NCI-H2029 treated with DMSO at 0.1 percent for 48 hours (cell line): ENCODE measurements at regions not wholly inside any gene's neighbourhood (a gene's known extent, or its start where the extent isn't known, plus 50 kb on each side); places are given as distances from the start of the nearest gene placed in this dataset.
A peak's percentile ranks its signal among the peaks of the same experiment; 100 is the strongest.
"Not testable (repeated sequence)": the region's sequence is repeated elsewhere in the genome, so short reads cannot be mapped to it uniquely, and the experiment has no call there.

Source experiments
- DNase-seq: peaks from one replicate; lab custom pipeline; 2025; lab: John Stamatoyannopoulos, UW

DNA sequence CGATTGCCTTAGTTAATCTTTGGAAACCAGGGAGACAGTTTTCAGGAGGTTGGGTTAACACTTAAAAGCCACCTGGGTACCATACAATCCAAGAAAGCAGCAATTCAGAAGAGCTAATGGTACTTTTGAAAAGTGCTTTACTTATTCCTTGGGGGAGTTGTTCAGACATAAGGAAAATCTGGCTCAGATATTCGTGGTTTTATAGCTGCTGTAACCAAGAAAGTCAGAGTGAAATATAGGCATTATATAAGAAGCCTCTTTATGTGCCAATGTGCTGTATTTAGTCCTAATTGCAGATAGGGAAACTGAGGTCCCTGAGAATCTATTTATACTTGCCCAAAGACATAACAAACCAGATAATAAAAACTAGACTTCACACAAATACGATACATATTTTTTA is 387.5 kb downstream of the COG6 start:
- no peak for DNase-seq

DNA sequence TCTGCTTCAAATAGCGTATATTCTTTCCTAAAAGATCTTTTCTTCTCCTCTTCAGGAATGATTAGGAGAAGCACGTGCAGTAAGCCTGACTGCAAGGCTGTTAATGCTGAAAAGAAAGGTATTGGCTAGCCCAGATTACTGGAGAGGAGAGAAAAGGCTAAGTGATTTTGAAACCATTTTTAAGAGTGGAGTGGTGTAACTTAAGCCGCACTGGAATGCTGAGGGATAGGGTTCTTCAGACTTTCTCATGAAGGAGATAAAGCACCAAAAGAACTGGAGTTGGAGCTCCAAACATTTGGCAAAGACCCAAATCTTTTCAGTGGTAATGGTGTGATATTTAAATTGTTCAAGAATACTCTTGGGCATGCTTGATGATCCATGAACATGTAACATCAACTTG is 388.3 kb downstream of the COG6 start:
- no peak for DNase-seq

DNA sequence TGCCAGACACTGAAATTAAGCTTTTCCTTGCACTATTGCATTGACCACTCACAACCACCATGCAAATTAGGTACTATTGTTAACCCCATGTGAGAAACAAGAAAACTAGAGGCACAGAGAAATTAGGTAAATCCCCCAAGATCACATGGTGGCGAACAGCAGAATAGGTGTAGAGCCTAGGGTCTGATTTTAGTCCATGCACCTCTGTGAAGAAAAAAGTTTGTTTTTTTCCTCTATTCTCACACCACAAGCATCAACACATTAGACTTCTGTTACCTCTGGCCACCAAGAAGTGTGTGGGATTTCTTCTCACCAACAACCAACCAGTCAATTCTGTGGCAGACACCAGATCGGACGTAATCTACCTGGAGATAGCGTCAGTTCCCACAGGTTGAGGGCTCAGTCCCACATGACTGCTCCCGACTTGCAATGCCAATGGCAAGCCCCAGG is 391.9 kb downstream of the COG6 start:
- no peak for DNase-seq

DNA sequence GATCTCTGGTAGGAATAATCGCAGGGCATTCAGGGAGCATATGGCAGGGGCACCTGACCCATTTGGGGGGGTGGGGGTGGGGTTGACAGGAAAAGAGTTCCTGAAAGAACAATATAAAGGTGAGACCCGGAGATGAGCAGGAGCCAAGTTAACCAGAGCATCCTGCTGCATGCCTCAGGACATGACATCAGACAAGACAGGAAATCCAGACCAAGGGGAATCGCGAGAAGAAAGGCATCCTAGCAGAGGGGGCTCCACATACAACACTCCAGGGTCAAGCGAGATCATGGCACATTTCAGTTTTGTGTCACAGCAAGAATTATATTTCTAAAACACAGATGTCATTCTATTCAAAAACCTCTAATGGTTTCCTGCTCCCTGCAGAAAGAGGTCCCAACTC is 393.1 kb downstream of the COG6 start:
- DNase-seq = no peak

DNA sequence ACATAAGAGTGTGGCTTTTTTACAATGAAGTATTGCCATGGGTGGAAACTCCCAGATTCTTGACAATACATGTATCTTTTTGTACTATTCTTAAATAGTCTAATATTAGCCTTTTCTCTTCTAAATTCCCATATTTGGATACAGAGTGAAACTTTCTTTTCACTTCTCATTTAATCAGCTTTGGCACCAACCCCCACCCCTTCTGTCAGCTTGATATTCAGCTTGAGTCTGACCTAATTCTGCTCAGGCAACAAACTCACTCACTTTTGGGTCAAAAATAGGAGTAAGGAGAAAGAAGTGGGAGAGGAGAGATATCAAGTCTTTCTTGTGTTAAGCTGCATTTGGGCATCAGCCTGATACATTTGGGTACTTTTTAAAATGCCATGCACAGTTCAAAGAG is 397.5 kb downstream of the COG6 start:
- DNase-seq = no peak

DNA sequence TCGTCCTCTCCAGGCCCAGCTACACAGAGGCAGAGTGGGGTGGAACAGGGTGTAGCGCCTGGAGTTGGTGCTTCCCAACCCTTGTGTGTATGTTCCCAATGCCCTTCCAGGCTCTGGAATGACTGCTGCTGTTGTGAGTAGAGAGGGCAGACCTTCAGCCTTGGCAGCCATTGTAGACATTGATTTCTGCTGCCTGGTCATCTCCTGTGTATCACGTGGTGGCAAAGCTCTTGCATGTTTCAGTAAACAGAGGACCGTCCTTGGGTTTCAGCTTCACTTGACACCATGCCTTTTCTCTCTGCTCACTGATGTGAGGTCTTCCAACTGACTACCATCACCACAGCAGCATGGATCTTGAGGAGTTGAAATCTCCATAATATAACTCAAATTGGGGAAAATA is 397.9 kb downstream of the COG6 start:
- no peak for DNase-seq

DNA sequence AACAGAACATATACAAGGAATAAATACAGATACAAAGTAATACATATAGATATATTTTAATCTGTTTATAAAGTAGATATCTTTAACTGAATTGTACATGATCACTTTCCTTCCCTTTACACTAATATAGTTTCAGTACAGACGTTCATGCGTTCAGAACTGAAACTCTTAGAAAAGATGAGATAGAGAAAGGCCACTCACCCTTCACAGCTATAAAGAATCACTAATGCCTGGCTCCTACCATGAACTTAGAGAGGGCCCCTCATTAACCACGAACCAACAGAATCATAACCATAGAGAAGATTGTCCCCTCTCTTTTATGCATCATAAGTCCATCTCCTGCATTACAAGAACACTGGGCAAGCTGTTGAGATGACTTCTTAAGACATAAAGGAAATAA is 399.0 kb downstream of the COG6 start:
- not testable (repeated sequence) for DNase-seq

DNA sequence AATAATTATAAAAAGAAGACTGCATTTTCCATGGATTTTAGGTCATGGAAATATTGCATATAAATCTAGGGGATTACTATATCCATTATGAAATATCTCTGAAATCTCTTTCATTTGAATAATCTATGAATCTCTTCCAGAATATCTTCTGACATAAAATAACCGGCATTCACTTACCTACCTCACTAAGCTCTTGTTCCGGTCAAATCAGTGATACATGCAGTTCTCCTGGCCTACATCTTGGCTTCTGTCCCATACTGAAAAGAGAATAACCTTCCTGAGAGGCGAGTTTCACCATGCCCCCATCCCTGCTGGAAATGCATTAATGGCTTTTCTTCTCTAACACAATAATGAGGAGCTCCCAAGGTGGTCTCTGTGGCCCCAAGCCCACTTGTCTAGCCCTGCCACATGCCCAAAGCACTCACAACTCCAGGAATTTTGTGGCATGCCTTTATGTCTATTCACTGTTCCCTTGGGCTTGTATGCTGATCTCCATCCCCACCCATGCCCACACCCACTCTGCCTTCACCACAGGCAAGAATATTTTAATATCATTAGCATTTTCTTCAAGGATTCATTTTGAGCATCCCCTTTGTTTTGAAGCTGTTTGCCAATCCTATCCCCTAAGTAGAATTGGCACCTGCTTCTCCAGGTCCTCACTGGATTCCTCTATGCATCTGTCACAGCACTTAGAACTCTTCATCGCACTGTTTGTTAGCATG is 401.6 kb downstream of the COG6 start:
- DNase-seq = no peak

DNA sequence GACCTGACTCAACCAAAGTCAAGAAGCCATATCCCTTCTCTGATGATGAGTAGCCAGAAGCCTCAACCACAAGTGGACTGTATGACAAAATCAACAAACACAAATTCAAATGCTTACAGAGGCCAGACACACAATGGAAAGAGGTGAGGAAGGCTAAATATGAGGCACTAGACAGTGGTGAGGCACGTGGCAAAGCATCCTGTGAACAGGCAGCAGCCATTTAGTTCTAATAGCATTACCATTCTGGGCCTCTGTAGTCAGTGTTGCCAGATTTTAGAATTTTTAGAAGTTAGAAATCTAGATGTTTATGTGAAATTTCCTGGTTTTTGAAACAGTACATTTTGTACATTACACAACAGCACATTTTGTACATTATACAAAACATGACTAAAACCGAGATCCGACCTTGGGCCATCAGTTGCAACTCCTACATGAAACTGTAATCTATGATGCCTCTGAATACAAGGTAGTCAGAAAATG is 403.3 kb downstream of the COG6 start:
- peak; percentile 4 for DNase-seq

DNA sequence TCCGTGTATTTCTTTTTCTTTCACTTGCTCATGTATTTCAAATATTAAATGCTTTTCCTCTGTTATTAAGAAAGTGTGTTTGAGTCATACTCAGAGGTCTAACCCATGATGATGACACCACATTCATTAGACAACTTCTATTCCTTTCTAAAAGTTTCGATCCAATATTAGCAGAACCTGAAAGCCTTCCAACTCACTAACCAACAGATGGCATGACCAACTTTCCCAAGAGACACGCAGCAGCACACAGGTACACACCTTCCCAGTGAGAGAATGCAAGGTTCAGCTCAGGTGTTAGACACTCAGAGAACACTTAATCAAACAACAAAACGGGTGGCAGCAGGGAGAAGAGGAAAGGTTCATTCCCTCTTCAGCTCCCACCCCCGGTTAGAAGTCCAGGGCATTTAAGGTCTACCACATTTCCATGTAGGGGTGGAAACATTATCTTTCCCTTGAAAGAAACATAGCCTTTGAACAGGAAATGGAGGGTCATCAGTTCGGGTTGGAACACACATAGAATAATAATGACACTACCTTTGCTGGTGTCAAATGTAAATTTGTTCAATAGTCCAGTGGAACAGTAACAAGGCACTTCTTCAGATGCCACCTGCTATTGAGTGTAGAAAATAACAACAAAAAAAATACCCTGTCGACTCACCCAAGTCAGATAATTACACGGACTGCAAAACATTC is 404.2 kb downstream of the COG6 start:
- DNase-seq = no peak

DNA sequence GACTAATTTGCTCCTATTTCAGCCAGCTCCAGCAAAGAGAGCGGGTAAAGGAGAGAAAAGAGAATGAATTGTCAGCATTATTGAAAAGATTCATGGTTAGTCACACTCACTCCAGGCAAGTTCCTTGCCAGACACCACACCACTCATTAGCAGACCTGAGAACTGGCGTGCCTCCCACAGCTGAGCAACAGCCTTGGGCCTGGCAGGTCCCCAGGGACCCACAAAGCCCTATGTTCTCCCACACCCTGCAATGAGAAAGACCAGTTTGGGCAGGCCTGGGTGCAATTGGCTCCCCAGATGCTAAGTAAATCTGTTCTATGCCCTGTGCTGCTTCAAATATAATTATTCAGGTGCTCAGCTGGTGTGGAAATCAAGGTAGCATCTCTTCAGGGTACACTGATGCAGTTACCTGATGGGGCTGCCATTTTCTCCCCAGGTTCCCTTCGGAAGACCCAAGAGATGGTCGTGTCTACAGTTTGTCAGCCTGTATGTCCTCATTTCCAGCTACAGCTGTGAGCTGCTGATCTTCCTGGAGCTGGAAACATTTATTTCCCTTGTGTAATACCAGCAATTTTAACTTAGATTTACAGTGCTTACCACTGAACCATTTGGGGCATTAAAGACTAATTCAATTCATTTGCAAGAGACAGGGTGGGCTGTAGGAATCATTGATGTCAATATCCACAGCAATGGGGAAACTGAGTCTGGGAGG is 405.0 kb downstream of the COG6 start:
- DNase-seq = no peak

DNA sequence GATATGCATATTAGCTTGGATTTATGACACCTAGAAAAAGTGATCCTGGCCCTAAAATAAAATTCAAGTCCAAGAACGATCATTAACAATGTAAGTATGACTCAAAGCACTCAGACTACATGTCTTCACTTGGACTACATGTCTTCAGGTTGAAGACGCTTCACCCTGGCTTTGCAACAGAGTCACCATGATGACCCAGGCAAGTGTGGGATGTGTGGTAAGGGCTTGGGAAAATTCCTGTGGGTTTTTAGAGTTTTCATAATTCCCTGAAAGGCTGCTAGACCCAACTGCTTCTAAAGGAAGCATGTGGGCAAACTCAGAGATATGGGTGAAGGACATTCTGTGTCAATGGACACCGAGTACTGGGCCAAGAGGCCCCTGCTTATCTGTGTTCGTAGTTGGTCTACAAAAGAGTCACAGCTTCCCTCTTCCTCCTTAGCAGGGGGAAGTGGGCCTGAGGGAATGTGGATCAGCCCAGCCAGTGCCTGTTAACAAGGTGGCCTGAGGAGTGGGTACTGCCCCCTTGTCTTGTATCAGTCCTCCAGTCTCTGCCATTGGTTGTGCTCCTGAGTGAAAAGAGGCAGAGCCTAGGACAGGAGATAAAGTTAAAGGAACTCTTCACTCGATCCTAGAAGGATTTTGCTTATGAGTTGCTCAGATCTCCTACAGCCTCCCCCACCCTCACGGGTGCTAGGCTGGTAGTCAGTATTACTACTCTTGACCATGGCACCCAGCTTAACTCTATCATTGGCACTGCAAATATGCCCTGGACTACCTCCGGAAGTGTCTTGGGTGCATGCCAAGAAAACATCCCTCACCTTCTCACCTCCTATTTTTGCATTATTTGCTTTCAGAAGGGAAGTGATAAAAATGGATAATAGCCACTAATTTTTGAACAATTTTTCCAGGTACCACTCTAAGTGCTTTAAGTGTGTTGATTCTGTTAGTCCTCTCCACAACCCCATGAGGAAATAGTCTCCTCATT is 406.3 kb downstream of the COG6 start:
- no peak for DNase-seq

DNA sequence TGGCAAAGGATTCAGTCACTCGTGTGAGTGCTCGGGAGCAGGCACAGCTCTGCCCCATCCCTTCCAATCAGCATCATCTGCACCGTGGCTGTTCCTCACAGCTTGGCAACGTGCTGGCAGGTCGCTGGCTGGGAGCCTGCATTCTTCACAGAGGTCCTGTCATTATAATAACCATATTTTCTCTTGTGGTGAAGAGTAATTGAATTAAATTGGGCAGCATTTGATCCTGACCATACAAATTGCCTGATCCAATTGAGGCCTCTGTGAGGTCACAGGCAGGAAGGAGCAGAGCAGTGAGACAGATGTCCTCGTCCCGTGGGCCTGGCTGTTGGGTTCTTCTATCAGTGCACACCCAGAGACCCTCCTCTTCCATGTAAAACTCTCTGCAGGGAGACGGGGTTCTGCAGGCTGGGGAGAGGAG is 407.8 kb downstream of the COG6 start:
- no peak for DNase-seq

DNA sequence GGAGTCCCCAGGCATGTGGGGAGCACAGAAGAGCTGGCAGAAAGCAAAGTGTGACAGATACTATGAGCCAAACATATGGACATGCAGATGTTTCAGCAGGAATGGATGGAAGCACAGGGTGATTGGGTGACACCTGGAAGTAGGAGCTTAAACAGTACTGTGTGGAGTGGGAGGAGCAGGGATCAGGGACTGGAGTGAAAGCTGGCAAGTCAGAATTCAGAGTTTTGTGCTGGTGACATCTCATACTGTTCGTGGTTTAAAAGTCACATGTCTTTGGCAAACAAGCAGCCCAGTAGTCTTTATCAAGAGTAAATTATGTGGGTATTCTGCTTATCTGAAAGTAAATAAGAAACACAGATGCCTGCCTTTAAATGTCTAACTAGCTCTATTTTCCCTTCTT is 408.2 kb downstream of the COG6 start:
- no peak for DNase-seq

DNA sequence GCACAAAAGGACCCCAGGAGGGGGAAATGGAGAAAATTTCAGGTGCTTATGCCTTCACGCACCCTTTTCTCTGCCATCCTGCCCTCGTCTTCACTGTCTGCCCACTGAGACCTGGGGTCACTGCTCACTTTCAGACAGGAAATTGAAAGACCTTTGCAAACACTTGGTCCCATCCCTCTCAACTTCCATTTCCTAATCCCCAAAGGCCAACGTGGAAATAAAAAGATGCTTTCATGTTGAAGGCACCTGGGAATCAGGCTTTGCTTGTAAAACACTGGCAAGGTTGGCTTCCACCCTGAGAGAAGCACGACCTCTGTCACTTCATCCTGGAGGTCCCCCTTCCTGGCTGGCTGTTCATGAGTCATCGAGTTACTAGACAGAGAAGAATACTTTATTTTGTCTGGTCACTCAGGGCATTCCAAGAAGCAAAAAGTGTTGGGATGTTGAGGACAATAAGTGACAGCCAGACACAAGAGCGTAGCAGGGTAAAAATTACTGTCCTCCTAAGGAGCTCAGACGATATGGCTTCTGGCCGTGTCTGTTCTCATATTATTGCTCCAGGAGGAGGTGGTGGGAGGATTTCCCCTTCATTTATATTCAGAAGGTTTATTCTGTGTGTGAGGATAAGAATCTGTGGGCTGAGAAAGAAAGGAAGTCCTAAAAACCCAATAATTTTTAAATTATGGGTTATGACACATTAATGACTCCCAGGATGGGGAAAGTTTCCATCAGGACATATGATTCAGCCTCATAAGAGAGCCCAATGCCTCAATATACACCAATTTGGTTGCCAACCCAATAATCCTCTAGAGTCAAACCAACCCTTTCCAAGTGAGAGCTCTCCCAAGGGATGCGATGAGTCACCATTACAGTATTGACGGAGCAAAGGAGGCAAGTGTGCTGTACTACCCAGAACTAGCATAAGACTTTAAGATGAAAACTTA is 409.0 kb downstream of the COG6 start:
- no peak for DNase-seq

DNA sequence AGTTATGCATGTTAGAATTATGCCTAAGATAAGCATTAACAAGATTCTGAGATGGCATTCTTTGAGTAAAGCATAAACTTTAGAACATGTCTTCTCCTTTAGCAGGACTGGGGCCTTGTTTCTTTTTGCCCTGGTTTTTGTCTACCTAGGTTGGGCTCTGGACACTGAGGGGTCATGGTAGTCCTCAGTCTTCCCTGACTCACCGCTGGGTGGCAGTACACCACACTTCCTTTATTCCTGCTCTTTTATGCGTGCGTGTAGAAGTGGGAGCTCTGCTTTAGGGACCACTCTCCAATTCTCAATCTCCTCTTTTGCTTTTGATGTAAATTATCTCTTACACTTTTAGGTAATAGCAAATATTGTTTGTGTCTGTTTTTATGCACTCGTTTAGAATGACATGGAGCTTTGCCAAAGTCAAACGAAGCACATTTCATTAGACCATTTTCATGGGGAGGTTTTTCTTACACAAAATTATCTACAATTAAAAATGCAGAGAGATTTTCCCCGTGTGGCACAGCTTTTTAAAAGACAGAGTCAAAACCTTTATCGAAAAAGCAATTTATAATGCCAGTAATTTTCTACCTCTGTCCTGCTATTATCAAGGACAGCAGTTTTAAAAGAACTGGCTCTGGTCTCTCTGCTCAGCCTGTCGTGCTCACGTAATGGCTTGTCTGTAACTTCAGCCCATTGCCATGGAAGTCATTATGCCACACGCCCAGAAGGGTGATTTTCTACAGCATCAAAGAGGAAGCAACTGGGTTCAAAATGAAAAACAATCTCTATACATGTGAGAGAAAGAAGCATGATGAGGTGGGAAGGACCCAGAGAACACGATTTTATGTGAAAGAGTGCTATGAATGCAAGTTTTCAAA is 413.9 kb downstream of the COG6 start:
- peak; percentile 2 for DNase-seq

DNA sequence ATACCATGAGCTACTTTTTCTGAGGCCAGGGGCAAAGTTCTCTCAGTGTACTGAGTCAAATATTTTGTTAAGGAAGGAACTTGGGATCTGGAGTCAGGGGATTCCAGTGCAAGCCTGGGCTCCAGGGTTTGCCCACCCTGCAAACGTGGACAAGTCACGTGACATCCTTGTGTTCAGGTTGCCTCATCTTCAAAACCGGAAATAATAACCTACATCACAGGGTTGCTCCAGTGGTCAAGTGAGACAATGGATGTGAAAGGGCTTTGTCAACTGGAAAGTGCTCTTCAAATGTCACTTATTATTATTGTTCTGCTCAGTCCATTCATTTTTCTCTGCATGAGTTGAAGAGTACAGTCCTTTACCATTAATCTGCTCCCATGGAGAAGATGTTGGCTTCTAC is 414.9 kb downstream of the COG6 start:
- DNase-seq = no peak

DNA sequence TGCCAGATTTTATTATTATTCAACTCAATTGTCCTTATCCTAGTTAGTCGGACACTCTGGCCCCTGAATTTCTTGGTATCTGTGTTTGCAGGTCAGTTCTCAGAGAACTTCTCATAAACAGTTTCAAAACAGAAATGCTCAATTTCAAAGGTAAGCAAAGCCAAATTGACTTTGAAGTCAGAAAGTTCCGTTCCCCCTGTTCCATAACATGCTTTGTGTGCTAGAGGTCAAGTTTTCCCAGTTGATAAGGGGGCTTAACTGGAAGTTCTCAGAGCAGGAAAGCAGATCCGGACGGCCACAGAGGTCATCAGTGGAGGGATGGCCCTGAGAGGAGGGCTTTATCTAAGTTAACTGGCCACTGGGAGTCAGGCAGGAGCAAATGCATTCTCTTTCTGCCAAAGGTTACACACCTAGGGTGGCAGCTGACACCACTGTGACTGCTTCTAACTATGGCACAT is 417.2 kb downstream of the COG6 start:
- DNase-seq = no peak

DNA sequence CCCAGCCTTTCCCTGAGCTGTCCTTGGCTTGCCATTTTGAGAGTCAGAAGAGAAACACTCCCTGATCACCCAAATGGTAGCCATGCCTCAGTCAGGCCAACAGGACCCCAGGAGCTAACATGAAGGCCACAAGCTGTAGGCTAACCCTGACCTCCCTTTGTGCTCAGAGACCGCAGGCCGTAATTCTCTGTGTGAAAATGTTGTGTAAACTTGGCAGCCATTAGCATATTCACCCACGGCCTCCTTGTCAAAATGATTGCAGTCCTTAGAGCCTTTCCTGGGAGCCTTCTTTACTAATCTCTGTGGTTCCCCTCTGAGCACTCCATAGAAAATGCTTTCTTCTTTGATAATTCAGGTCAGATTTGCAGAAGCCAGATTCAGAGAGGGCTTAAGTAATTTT is 418.9 kb downstream of the COG6 start:
- DNase-seq = no peak

DNA sequence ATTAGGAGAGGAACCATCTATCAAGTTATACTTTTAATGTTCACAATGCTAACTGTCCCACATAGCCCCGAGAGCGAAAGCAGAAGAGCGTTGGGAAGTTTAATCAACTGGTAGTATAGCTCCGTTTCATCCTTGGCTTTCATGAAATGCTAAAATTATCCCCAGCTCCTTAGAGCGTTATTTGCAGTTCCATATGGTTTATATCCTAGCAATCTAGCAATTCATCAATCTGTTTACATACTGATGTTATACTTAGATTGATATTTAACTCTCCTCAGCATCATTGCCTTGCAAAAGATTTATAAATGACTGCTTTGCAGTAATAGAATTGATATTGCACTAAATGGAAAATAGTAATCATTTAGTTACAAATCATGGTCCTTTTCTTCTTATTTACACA is 419.8 kb downstream of the COG6 start:
- no peak for DNase-seq
